ENCODE measurements at regions not wholly inside any gene's neighbourhood (a gene's known extent, or its start where the extent isn't known, plus 50 kb on each side); places are given as distances from the start of the nearest gene placed in this dataset.

DNA sequence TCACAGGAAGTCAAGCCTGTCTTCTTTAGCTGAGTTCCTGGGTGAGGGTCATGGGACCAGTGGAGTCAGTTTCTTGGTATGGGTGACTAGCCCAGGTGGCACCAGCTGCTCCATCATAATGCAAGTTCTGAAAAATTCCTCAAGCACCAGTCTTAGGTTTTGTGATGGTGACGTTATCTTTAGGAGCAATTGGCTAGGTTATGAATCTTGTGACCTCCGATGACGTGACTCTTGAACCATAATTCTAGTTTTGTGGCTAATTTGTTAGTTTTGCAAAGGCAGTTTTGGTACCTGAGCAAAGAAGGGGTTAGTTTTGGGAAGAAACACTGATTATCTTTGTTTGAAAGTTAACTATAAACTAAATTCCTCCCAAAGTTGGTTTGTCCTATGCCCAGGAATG lies 608.4 kb downstream of the VGLL3 start:
- no peak for TF ChIP-seq EZH2 (IDR thresholded peaks at IDR 0.05; ENCODE audit: insufficient read depth, poor library complexity, severe bottlenecking)
- TF ChIP-seq EZH2phosphoT487 (IDR thresholded peaks at IDR 0.05; ENCODE audit: insufficient read depth, low read depth): no peak

Data from GM23248 (cell line).